Stimulated activated naive CD8-positive, alpha-beta T cell treated with anti-CD3 and anti-CD28 coated beads, Interleukin-15, Interleukin-2, amounts not matched to agents 100 U/mL and 50 U/mL, for 24 hours (primary cell): ENCODE measurements at regions not wholly inside any gene's neighbourhood (a gene's known extent, or its start where the extent isn't known, plus 50 kb on each side); places are given as distances from the start of the nearest gene placed in this dataset.
"Not testable (repeated sequence)": the region's sequence is repeated elsewhere in the genome, so short reads cannot be mapped to it uniquely, and the experiment has no call there.

Source experiments
- ATAC-seq: fragments of 150-1000 bp; cut with Tn5 transposase; one replicate; pipeline ENCODE4 v1.10.0; 2021
- DNase-seq: peaks from one replicate; pipeline ENCODE4 v3.0.0; 2021

DNA sequence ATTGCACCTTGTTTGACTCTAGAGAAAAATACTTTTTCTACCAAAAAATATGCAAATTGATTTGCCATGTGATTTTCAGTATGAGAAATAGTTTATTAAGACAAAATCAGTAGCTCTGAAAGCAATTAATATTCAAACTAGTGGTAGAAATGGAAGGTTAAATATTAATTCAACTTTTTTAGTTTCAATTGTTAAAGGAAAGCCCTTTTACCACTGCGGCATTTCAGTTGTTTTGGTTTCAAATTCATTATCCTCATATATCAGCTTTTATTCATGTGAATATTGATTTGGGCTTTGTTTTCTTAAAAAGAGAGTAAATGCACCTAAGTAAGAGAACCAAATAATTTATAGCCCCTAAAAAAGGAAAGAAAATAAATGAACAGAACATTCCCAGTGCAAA lies 660.6 kb upstream of the CHD1 start:
- ATAC-seq (no peak), DNase-seq (no peak)

GRCh38 chr5:99587983-99588382 lies 659.2 kb upstream of the CHD1 start:
- ATAC-seq (no peak), DNase-seq (no peak)

- ATAC-seq (no peak), DNase-seq (no peak)
Measured at GRCh38 chr5:99586878-99587277, 658.1 kb upstream of the CHD1 start.

DNA sequence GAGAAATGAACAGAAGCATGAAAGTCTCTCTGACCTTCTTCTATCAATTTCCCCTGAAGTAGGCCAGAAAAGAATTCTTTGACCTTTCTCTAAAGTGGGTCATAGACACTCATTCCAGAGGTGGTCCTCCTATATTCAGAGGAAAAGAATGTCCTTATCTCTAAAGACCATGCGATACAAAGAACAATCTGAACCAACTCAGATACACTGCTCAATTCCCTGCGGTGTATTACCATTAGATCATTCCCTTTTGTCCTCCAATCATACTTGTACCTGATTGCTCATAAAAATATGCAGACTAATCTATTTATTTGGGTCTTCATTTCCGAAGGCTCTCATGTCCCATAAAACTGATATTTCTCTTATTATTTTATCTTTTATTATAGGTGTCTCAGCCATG lies 652.4 kb upstream of the CHD1 start:
- DNase-seq, ATAC-seq: not testable (repeated sequence)

GRCh38 chr5:99562937-99563627 lies 634.3 kb upstream of the CHD1 start:
- not testable (repeated sequence) for ATAC-seq, DNase-seq

DNA sequence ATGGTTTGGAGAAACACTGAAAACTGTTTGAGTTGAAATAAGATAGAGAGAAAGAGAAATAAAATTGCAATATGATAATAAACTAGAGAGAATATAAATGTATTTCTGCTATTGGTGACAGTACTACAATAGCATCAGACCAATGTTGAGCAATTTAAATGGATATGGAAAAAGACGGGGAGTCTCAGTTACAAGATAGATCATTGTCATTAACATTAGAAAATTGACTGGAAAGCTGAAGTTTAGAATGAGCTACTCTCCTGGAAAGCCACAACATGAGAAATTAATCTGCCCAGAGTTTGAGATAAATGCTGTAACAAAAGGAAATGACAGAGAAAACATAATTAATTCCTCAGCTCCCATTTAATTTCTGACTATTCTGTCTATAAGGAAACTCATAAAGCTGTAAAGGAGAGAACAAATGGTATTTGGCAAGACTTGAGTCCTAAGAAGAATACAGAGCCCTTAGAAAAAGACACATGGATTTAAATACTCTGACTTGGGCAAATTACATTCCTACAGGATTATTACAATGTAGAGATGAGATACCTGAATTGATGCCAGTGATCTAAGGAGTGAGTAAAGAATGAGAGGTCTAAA lies 624.5 kb upstream of the CHD1 start:
- DNase-seq (no peak), ATAC-seq (no peak)

DNA sequence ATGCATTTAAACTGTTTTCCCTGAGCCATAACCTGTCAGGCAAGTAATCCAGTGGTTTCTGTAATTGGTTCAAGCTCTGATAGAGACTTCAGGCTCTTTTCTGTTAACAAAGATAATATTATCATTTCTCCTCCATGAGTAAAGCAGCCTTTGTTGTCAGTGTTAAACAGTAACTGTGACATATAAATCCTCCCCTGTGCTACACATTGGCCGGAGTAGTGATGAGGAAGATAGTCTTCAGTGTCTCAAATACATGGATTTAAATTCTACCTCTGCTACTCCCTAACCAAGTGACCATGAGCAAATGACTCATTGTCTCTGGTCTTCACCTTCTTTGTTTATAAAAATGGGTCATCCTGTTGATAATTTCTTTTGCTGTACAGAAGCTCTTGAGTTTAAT lies 615.5 kb upstream of the CHD1 start:
- DNase-seq: no peak
- no peak for ATAC-seq

DNA sequence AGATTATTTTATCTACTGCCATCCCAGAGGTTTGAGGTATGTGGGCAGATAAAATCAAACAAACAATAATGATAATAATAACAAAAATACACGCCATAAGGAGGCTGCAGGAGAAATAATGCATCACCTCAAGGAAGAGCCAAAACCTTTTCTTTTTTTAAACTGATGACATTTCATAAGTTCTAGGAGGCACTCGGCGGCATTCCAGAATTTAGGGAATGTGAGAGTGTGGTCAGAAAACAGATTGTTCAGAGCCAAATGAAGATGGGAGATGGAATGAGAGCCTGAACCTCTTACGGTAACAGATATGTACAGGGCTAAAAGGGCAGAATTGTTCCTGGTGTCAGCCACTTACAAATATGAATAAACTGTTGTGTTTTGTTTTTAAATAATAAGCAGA lies 615.0 kb upstream of the CHD1 start:
- no peak for DNase-seq

GRCh38 chr5:99534241-99534640 lies 605.4 kb upstream of the CHD1 start:
- not testable (repeated sequence) for ATAC-seq, DNase-seq

More for the DNA sequence above, 615.0 kb upstream of the CHD1 start:
- ATAC-seq: no peak

DNA sequence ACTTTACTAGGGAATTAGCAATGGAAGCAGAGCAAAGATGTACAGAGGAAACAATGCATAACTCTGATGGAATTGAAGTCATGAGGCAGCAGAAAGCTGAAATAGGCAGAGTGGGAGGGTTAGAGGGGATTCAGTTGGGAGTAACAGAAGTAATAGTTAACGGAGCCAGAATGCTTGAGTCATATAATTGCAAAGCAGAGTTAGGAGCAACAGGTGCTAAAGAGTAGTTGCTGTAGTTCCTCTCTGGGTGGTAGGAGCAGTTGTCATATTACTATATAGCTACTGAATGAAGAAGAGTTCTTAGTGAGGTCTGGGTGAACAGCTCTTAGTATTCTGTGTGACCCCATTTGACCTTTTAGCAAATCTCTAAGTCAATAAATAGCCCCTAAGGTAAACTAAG lies 592.9 kb upstream of the CHD1 start:
- not testable (repeated sequence) for ATAC-seq, DNase-seq

GRCh38 chr5:99515864-99516490 lies 587.2 kb upstream of the CHD1 start:
- DNase-seq, ATAC-seq: not testable (repeated sequence)

GRCh38 chr5:99510237-99510866 lies 581.5 kb upstream of the CHD1 start:
- not testable (repeated sequence) for ATAC-seq, DNase-seq

DNA sequence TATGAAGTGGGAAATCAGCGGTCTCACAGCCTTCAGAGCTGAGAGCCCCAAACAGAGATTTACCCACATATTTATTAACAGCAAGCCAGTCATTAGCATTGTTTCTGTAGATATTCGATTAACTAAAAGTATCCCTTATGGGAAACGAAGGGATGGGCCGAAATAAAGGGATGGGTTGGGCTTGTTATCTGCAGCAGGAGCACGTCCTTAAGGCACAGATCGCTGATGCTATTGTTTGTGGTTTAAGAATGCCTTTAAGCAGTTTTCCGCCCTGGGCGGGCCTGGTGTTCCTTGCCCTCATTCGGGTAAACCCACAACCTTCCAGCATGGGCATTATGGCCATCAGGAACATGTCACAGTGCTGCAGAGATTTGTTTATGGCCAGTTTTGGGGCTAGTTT lies 580.3 kb upstream of the CHD1 start:
- not testable (repeated sequence) for DNase-seq, ATAC-seq

- DNase-seq, ATAC-seq: not testable (repeated sequence)
Measured at GRCh38 chr5:99495456-99495855, 566.6 kb upstream of the CHD1 start.

DNA sequence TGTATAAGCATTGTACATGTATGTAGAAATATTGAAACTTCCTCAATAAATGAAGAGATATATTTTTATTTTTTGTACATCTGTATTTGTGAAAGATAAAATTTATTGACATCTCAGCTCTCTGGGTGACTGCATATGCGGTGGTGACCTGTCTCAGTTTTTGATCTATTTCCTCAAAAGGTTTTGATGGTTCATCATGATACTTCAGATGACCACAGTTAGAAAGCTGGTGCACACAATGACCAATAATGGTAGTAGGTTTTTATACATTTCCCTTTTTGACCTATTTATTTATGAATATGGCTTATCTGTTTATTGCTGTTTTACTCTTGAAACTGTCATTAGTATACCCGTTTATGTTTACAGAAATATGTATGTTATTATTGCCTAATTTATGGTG lies 549.6 kb upstream of the CHD1 start:
- not testable (repeated sequence) for ATAC-seq

DNA sequence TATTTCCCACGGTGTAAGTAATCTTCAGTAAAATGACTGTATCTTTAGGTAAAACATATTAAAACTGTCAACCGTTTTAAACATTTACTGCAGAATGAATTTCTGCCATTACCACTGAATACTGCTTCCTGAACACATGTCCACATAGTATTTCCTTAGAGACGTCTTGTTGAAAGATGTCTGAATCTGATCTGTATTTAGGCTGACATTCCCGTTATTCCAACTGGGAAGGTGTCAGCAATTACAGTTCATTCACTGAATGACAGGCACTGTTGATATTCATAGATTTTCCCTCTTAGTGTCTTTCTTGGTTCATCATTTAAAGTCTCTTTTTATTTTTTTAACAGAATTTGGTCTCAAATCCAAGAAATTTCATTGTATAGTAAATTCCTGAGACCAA lies 544.5 kb upstream of the CHD1 start:
- ATAC-seq, DNase-seq: not testable (repeated sequence)

More for the DNA sequence above, 549.6 kb upstream of the CHD1 start:
- DNase-seq: not testable (repeated sequence)

- ATAC-seq, DNase-seq: not testable (repeated sequence)
Measured at GRCh38 chr5:99471726-99472125, 542.9 kb upstream of the CHD1 start.

GRCh38 chr5:99471178-99471577 lies 542.4 kb upstream of the CHD1 start:
- not testable (repeated sequence) for ATAC-seq, DNase-seq

DNA sequence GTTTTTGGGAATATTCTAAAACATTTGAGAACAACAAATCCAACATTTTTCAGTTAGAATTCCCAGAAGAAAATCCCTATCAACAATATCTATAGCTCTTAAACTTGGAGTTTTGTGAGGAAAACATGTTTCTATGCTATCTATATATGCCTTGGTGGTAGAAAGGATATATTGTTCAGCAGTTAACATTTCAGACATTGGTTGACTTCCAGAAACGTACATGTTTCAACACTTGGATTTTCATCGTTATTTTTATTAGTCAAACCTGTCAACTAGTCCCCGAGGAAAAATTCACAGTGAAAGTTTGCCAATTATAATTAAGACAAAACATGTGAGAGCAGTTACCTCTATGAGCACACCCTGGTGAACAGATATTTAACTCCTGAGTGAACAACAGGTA lies 541.8 kb upstream of the CHD1 start:
- ATAC-seq: not testable (repeated sequence)

GRCh38 chr5:99460701-99461100 lies 531.9 kb upstream of the CHD1 start:
- DNase-seq (no peak), ATAC-seq (no peak)

More for the DNA sequence above, 541.8 kb upstream of the CHD1 start:
- not testable (repeated sequence) for DNase-seq

DNA sequence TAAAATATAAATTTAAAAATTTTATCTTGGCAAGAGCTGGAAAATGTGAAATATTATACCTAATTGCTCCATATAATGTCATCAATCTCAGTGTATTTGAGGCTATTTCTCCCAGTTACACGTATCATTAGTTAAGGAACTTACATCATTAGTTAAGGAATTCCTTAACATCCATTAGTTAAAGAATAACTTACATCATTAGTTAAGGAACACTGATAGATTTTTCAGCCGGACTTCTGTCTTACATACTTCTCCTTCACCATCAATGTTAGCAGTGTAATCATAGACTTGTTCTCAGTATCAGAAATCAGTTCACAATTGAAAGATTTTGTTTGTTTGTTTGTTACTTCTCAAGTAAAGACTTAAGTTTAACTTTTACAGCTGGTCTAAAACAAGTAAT lies 524.4 kb upstream of the CHD1 start:
- ATAC-seq (no peak), DNase-seq (no peak)

DNA sequence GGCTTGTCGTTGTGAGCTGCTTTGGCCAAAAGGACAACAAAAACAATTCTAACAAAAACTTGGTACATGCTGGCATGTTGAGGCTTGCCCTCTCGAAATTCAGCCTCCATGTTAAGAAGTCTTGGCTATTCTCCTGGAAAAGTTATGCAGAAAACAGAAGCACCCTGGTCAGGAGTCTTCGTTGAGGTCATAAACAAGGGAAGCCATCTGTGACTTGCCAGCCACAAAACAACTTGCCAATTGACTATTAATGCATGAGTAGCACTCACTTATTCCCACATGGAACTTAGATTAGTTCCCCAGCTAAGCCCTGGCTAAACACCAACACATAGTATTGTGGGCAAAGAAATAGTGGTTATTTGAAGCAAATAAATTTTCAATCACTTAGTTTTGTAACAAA lies 521.0 kb upstream of the CHD1 start:
- DNase-seq (no peak), ATAC-seq (no peak)

DNA sequence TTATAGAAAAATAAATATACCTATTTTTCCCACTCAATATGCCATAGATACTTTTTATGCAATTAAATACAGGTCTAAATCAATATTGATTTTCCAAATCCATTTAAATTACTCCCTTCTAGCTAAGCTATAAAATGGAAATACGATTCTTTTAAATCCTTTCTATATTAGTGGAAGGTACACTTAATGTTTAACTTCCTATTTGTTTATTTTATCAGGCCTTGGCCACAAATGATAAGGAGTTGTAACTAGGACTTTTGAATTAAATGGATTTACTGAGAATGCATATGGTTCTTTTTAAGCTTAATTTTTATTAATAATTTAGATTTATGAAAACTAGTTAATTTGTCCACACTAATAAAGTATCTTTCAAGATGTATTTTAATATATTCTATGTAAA lies 517.0 kb upstream of the CHD1 start:
- ATAC-seq (no peak), DNase-seq (no peak)
